Upper lobe of left lung (tissue), 6 donors: ENCODE measurements at regions not wholly inside any gene's neighbourhood (a gene's known extent, or its start where the extent isn't known, plus 50 kb on each side); places are given as distances from the start of the nearest gene placed in this dataset.

Experiments used
- ATAC-seq, 2 donors: fragments of 200-7000 bp; cut with Tn5 transposase; one replicate each; pipeline ENCODE4 v1.9.1; 2022; ENCODE audit warnings: mild to moderate bottlenecking in 2 of 2, moderate library complexity in 2 of 2; ENCODE audit not compliant: low FRiP score in 2 of 2
- DNase-seq, 2 donors: peaks; one replicate each; pipeline ENCODE4 v3.0.0-alpha.2; 2019 to 2020
- H3K27ac ChIP-seq, 4 donors: fragments of 200-600 bp; sonication (generic); one replicate each; pipeline ENCODE4 v1.5.1; 2016 to 2019
- H3K27me3 ChIP-seq, 4 donors: fragments of 200-600 bp; sonication (generic); one replicate each; pipeline ENCODE4 v1.5.1; 2017 to 2019
- H3K36me3 ChIP-seq, 4 donors: fragments of 200-600 bp; sonication (generic); one replicate each; pipeline ENCODE4 v1.5.1; 2016 to 2019
- H3K4me1 ChIP-seq, 4 donors: fragments of 200-600 bp; sonication (generic); one replicate each; pipeline ENCODE4 v1.5.1; 2018 to 2019
- H3K4me3 ChIP-seq, 4 donors: fragments of 200-600 bp; sonication (generic); one replicate each; pipeline ENCODE4 v1.5.1; 2017 to 2019; ENCODE audit warnings: mild to moderate bottlenecking in 2 of 4, moderate library complexity in 1 of 4
- H3K9me3 ChIP-seq, 4 donors: fragments of 200-600 bp; sonication (generic); one replicate each; pipeline ENCODE4 v1.5.1; 2018 to 2019
- EP300 ChIP-seq, 4 donors: sonication (generic); formaldehyde crosslinking; IDR thresholded peaks; one replicate each; pipeline ENCODE4 v1.5.1; 2017; ENCODE audit warnings: antibody characterized with exemption in 4 of 4, control low read depth in 2 of 4
- POLR2A ChIP-seq, 4 donors: fragments of 450-650 bp; IDR thresholded peaks; one replicate each; pipeline ENCODE4 v1.5.1; 2016 to 2017; ENCODE audit warnings: antibody characterized with exemption in 4 of 4, mild to moderate bottlenecking in 2 of 4
- POLR2AphosphoS5 ChIP-seq, 2 donors: sonication (generic); formaldehyde crosslinking; IDR thresholded peaks; one replicate each; pipeline ENCODE4 v1.5.1; 2017; ENCODE audit warnings: antibody characterized with exemption in 2 of 2
- WGBS, 2 donors: methylation state at CpG; one replicate each; pipeline ENCODE4 v1.1.5; 2017 to 2018; 5-methylcytosine and 5-hydroxymethylcytosine counted together
- TF ChIP-seq, protein P1 (sequence below), 6 experiments: fragments of 450-650 bp in 4 of 6; fragments of 200-600 bp in 2 of 6; sonication (generic) in 2 of 6; IDR thresholded peaks; one replicate each; pipeline ENCODE4 v1.5.1; 2016 to 2019; ENCODE audit warnings: antibody characterized with exemption in 6 of 6
- donor health status: DM: no; HTN: no; CAD: no; lungs with moderate emphysema.
- donor health status: DM: no; HTN: yes; CAD: no; lungs with severe emphysema.

DNA sequence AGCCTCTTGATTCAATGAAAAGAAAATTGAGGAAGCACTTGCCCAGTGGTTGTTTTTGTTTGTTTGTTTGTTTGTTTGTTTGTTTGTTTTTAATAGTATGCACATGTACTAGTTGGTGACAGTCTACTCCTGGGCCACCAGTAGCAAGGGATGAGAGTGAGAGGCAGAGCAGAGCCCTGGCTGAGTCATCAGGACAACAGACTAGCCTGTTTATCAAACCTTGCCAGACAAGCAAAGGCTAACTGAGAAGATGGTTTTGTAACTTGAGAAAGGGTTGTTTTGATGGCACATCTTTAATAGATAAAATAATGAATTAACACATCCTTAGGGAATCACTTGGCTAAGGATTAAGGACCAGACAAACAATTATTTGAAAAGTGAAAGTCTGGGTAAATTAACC lies 78.1 kb downstream of the INHBA start:
- no peaks in the 10 kb centered on the region for H3K36me3 ChIP-seq
- no peak for DNase-seq
- no peak for ATAC-seq
- no peak for TF ChIP-seq POLR2A (IDR thresholded peaks at IDR 0.05)
- TF ChIP-seq, protein P1, sequence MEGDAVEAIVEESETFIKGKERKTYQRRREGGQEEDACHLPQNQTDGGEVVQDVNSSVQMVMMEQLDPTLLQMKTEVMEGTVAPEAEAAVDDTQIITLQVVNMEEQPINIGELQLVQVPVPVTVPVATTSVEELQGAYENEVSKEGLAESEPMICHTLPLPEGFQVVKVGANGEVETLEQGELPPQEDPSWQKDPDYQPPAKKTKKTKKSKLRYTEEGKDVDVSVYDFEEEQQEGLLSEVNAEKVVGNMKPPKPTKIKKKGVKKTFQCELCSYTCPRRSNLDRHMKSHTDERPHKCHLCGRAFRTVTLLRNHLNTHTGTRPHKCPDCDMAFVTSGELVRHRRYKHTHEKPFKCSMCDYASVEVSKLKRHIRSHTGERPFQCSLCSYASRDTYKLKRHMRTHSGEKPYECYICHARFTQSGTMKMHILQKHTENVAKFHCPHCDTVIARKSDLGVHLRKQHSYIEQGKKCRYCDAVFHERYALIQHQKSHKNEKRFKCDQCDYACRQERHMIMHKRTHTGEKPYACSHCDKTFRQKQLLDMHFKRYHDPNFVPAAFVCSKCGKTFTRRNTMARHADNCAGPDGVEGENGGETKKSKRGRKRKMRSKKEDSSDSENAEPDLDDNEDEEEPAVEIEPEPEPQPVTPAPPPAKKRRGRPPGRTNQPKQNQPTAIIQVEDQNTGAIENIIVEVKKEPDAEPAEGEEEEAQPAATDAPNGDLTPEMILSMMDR (IDR thresholded peaks at IDR 0.05) = no peak
- TF ChIP-seq EP300 (IDR thresholded peaks at IDR 0.05) = no peak
- no peak for TF ChIP-seq POLR2AphosphoS5 (IDR thresholded peaks at IDR 0.05)
- H3K27ac ChIP-seq = no peak overlapping the region
- no peaks in the 10 kb centered on the region for H3K27me3 ChIP-seq
- no peaks in the 10 kb centered on the region for H3K9me3 ChIP-seq
- no peaks in the 10 kb centered on the region for H3K4me1 ChIP-seq
- H3K4me3 ChIP-seq = no peak overlapping the region

DNA sequence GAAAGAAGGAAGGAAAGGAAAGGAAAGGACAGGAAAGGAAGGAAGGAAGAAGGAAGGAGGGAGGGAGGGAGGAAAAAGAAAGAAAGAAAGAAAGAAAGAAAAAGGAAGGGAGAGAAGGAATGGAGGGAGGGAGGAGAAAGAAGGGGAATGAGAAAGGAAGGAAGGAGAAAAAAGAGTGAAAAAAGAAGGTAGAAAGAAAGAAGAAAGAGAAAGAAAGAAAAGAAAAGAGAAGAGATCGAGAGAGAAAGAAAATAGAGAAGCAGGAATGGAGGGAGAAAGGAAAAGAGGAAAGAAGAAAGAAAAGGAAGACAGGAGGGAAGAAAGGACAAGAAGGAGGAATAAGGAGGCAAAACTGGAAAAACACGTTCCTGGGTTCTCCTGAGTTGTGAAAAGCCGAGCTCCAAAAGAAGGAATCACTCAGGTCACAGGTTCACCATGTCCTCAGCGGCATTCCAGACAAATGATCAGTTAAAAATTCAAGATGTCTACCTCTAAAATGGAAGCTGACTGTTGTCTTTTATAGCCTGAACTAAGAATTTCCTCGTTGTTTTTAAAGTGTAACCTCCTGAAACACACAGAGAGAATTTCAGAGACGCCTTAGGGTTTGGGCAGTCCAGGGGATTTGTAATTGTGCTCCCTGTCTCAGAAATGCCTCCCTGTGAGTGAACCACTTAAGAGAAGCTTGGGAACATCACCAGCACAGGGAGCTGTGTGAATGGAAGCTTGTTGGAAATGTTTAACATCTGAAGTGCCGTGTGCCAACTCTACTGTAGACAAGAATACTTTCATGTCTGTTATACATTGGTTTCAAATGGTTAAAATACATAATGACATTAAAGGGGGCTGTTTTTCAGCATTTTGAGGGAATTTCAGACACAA lies 80.7 kb downstream of the INHBA start:
- TF ChIP-seq, protein P1 (IDR thresholded peaks at IDR 0.05) = no peak
- TF ChIP-seq EP300 (IDR thresholded peaks at IDR 0.05) (no peak), POLR2AphosphoS5 (IDR thresholded peaks at IDR 0.05) (no peak), POLR2A (IDR thresholded peaks at IDR 0.05) (no peak)
- Histone ChIP-seq H3K36me3 (no peaks in the 10 kb centered on the region), H3K4me3 (no peak overlapping the region), H3K4me1 (no peaks in the 10 kb centered on the region), H3K9me3 (no peaks in the 10 kb centered on the region), H3K27me3 (no peaks in the 10 kb centered on the region), H3K27ac (no peak overlapping the region)
- 63 to 71% methylated on average over 7 of the region's 7 CpGs for WGBS, 2 donors
- no peak for DNase-seq
- no peak for ATAC-seq

DNA sequence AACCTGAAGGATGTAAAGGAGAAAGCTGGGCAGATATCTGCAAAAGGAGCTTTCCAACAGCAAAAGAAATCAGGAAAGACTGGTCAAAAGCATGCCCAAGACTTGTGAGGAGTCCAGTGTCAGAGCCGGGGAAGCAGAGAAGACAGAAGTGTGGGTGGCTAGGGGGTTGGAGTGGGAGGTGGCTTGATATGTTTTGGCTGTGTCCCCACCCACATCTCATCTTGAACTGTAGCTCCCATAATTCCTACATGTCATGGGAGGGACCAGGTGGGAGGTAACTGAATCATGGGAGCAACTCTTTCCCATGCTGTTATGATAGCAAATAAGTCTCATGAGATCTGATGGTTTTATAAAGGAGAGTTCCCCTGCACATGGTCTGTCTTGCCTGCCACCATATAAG lies 84.9 kb downstream of the INHBA start:
- TF ChIP-seq EP300 (IDR thresholded peaks at IDR 0.05) (no peak), POLR2A (IDR thresholded peaks at IDR 0.05) (no peak), POLR2AphosphoS5 (IDR thresholded peaks at IDR 0.05) (no peak)
- TF ChIP-seq, protein P1 (IDR thresholded peaks at IDR 0.05) = no peak
- ATAC-seq = no peak
- Histone ChIP-seq H3K4me3 (no peak overlapping the region), H3K9me3 (no peaks in the 10 kb centered on the region), H3K36me3 (no peaks in the 10 kb centered on the region), H3K4me1 (no peaks in the 10 kb centered on the region), H3K27ac (no peak overlapping the region), H3K27me3 (no peaks in the 10 kb centered on the region)
- no peak for DNase-seq
- 94 to 100% methylated on average over 1 of the region's 1 CpG for WGBS, 2 donors

DNA sequence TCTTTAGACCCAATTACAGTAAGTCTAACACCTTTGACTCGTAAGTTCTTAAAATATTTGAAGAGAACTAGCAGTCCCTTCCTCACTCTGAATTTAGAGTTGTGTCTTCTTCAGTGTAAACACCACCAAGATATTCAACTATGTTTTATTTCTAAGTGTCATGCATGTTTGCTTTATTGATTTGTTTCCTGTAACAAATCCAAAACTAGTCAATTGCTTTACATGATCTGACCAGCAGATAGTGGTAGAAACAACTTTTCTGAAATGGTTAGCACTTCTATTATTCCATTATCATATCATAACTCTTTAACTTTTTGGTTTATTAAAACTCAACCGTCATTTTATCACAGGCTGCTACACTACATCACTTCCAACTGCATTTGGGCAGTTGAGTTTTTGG lies 90.1 kb downstream of the INHBA start:
- Histone ChIP-seq H3K27me3 (no peaks in the 10 kb centered on the region), H3K4me1 (no peaks in the 10 kb centered on the region), H3K4me3 (no peak overlapping the region), H3K9me3 (no peaks in the 10 kb centered on the region), H3K36me3 (no peaks in the 10 kb centered on the region), H3K27ac (no peak overlapping the region)
- ATAC-seq (no peak), DNase-seq (no peak)
- TF ChIP-seq POLR2AphosphoS5 (IDR thresholded peaks at IDR 0.05) (no peak), EP300 (IDR thresholded peaks at IDR 0.05) (no peak), POLR2A (IDR thresholded peaks at IDR 0.05) (no peak)
- TF ChIP-seq, protein P1 (IDR thresholded peaks at IDR 0.05) = no peak
- 73 to 82% methylated on average over 2 of the region's 2 CpGs for WGBS, 2 donors

DNA sequence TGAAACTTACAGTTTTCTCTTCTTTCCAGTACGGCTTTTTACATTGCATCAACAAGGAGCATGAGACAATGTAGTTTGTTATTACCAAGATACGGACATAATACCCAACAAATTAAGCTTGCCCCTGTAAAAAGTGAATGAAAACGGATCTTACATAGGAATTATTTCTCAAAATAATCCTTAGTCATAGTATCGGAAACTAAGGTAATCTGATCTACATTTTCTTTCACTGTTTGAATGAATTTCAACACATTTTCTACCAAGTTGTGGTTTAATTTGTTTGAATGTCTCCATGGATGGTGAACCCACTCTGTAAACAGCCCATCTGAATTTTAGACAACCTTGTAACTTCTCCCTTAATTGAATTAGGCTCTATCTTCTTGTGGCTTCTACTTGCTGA lies 90.5 kb downstream of the INHBA start:
- Histone ChIP-seq H3K9me3 (no peaks in the 10 kb centered on the region), H3K27me3 (no peaks in the 10 kb centered on the region), H3K27ac (no peak overlapping the region), H3K4me1 (no peaks in the 10 kb centered on the region), H3K4me3 (no peak overlapping the region), H3K36me3 (no peaks in the 10 kb centered on the region)
- WGBS, 2 donors = 81 to 92% methylated on average over 4 of the region's 4 CpGs
- DNase-seq (no peak), ATAC-seq (no peak)
- no peak for TF ChIP-seq POLR2AphosphoS5 (IDR thresholded peaks at IDR 0.05)
- TF ChIP-seq EP300 (IDR thresholded peaks at IDR 0.05) = no peak
- no peak for TF ChIP-seq POLR2A (IDR thresholded peaks at IDR 0.05)
- TF ChIP-seq, protein P1 (IDR thresholded peaks at IDR 0.05) = no peak
